Activated CD4-positive, alpha-beta memory T cell treated with anti-CD3 and anti-CD28 coated beads for 36 hours (primary cell): ENCODE measurements at regions not wholly inside any gene's neighbourhood (a gene's known extent, or its start where the extent isn't known, plus 50 kb on each side); places are given as distances from the start of the nearest gene placed in this dataset.

Experiments used
- CTCF ChIA-PET: fragments of 350-600 bp; sonication (Branson Sonifier 250); formaldehyde crosslinking; loops from one replicate; lab custom pipeline; 2021; ENCODE audit warnings: antibody characterized with exemption, inconsistent platforms; lab: Charles Lee
- POLR2A ChIA-PET: fragments of 350-600 bp; sonication (Branson Sonifier 250); formaldehyde crosslinking; loops from one replicate; lab custom pipeline; 2021; ENCODE audit warnings: antibody characterized with exemption; lab: Charles Lee
- DNase-seq: peaks from one replicate; pipeline ENCODE4 v3.0.0-alpha.2; 2020
- H3K27ac Mint-ChIP-seq: one replicate; pipeline ENCODE4 v1.8.0; 2021; ENCODE audit warnings: mixed read lengths
- H3K27me3 Mint-ChIP-seq: one replicate; pipeline ENCODE4 v1.8.0; 2021; ENCODE audit warnings: mixed read lengths
- H3K36me3 Mint-ChIP-seq: one replicate; pipeline ENCODE4 v1.8.0; 2021; ENCODE audit warnings: mixed read lengths
- H3K4me1 Mint-ChIP-seq: one replicate; pipeline ENCODE4 v1.8.0; 2021; ENCODE audit warnings: low read depth, mixed read lengths
- H3K4me3 Mint-ChIP-seq: one replicate; pipeline ENCODE4 v1.8.0; 2021; ENCODE audit warnings: mild to moderate bottlenecking, mixed read lengths
- H3K9me3 Mint-ChIP-seq: one replicate; pipeline ENCODE4 v1.8.0; 2021; ENCODE audit warnings: mixed read lengths
- intact Hi-C: fragments of 100-400 bp; cut with micrococcal nuclease; formaldehyde crosslinking; loops from one replicate; pipeline ENCODE4 v1.15.1; 2023

- no peak for DNase-seq
- peak overlapping the region; percentile 17 for H3K4me3 Mint-ChIP-seq
- no peaks in the 10 kb centered on the region for H3K9me3 Mint-ChIP-seq
- intact Hi-C loops = loop anchor here (1.0 kb wide), 3 partner anchors 38 to 57 kb away; no protein-coding TSS in a partner anchor
- peaks cover 14% of the 10 kb centered on the region for H3K36me3 Mint-ChIP-seq
- peaks cover 86% of the 10 kb centered on the region for H3K4me1 Mint-ChIP-seq
- ChIA-PET POLR2A (interaction anchor here (1.0 to 1.4 kb wide), 2 partner anchors 36 to 39 kb away, joined by 3 read pairs; no protein-coding TSS in a partner anchor), CTCF (interaction anchor here (1.0 to 10.0 kb wide), 10 partner anchors 11 to 546 kb away, joined by 3 to 125 read pairs (median 4); a partner anchor contains a TSS)
- H3K27ac Mint-ChIP-seq = peak overlapping the region; percentile 57
- no peaks in the 10 kb centered on the region for H3K27me3 Mint-ChIP-seq
Observed at GRCh38 chr18:46211816-46212215, 107.6 kb downstream of the HAUS1 start.

- Mint-ChIP-seq H3K27ac (peak overlapping the region; percentile 57), H3K4me3 (no peak overlapping the region), H3K36me3 (peaks cover 18% of the 10 kb centered on the region), H3K9me3 (no peaks in the 10 kb centered on the region), H3K4me1 (peaks cover 87% of the 10 kb centered on the region), H3K27me3 (no peaks in the 10 kb centered on the region)
- ChIA-PET CTCF (interaction anchor here (0.9 to 10.0 kb wide), 12 partner anchors 11 to 286 kb away, joined by 3 to 125 read pairs (median 4); a partner anchor contains a TSS), POLR2A (interaction anchor here (1.0 to 1.4 kb wide), 2 partner anchors 36 to 38 kb away, joined by 3 read pairs; no protein-coding TSS in a partner anchor)
- intact Hi-C loops = loop anchor here (1.0 kb wide), 3 partner anchors 38 to 57 kb away; no protein-coding TSS in a partner anchor
- no peak for DNase-seq
Observed at GRCh38 chr18:46212398-46212797, 108.2 kb downstream of the HAUS1 start.

- H3K36me3 Mint-ChIP-seq = peaks cover 20% of the 10 kb centered on the region
- POLR2A ChIA-PET = interaction anchor here (1.4 kb wide), 1 partner anchor 37 kb away, joined by 3 read pairs; no protein-coding TSS in a partner anchor
- no peaks in the 10 kb centered on the region for H3K27me3 Mint-ChIP-seq
- CTCF ChIA-PET = interaction anchor here (0.9 to 10.0 kb wide), 5 partner anchors 10 to 66 kb away, joined by 4 to 125 read pairs (median 6); a partner anchor contains a TSS
- H3K27ac Mint-ChIP-seq = no peak overlapping the region
- peaks cover 86% of the 10 kb centered on the region for H3K4me1 Mint-ChIP-seq
- DNase-seq = no peak
- intact Hi-C loops = loop anchor here (1.0 kb wide), 1 partner anchor 65 kb away; no protein-coding TSS in a partner anchor
- no peaks in the 10 kb centered on the region for H3K9me3 Mint-ChIP-seq
- no peak overlapping the region for H3K4me3 Mint-ChIP-seq
Observed at GRCh38 chr18:46213295-46213694, 109.1 kb downstream of the HAUS1 start.

- peaks cover 83% of the 10 kb centered on the region for H3K4me1 Mint-ChIP-seq
- ChIA-PET POLR2A (no interaction called here), CTCF (interaction anchor here (0.9 to 10.0 kb wide), 2 partner anchors 41 to 67 kb away, joined by 3 to 125 read pairs; a partner anchor contains a TSS)
- no peak overlapping the region for H3K27ac Mint-ChIP-seq
- H3K27me3 Mint-ChIP-seq = no peaks in the 10 kb centered on the region
- H3K4me3 Mint-ChIP-seq = no peak overlapping the region
- H3K9me3 Mint-ChIP-seq = no peaks in the 10 kb centered on the region
- intact Hi-C loops = loop anchor here (1.0 kb wide), 1 partner anchor 8 kb away; no protein-coding TSS in a partner anchor
- peaks cover 28% of the 10 kb centered on the region for H3K36me3 Mint-ChIP-seq
- no peak for DNase-seq
Observed at GRCh38 chr18:46214435-46214834, 110.2 kb downstream of the HAUS1 start.

- Mint-ChIP-seq H3K4me3 (no peak overlapping the region), H3K4me1 (peaks cover 79% of the 10 kb centered on the region), H3K27ac (peak overlapping the region; percentile 49), H3K9me3 (no peaks in the 10 kb centered on the region), H3K27me3 (no peaks in the 10 kb centered on the region), H3K36me3 (peaks cover 33% of the 10 kb centered on the region)
- CTCF ChIA-PET = interaction anchor here (2.2 to 10.0 kb wide), 2 partner anchors 42 kb away, joined by 19 to 125 read pairs; a partner anchor contains a TSS
- POLR2A ChIA-PET = interaction anchor here (0.9 kb wide), 1 partner anchor 43 kb away, joined by 3 read pairs; a partner anchor contains a TSS
- no peak for DNase-seq
- intact Hi-C loops = no loop called here
Observed at GRCh38 chr18:46215902-46216723, 111.9 kb downstream of the HAUS1 start.

- no peak for DNase-seq
- Mint-ChIP-seq H3K4me3 (no peak overlapping the region), H3K27me3 (no peaks in the 10 kb centered on the region), H3K9me3 (no peaks in the 10 kb centered on the region), H3K4me1 (peaks cover 82% of the 10 kb centered on the region), H3K27ac (no peak overlapping the region), H3K36me3 (peaks cover 36% of the 10 kb centered on the region)
- CTCF ChIA-PET = interaction anchor here (1.5 to 6.0 kb wide), 2 partner anchors 47 to 72 kb away, joined by 4 to 35 read pairs; a partner anchor contains a TSS
- intact Hi-C loops = loop anchor here (5.0 kb wide), 1 partner anchor 47 kb away; no protein-coding TSS in a partner anchor
- POLR2A ChIA-PET = no interaction called here
Observed at GRCh38 chr18:46220116-46220515, 115.9 kb downstream of the HAUS1 start.

GRCh38 chr18:46222093-46222492 lies 117.9 kb downstream of the HAUS1 start:
- peaks cover 81% of the 10 kb centered on the region for H3K4me1 Mint-ChIP-seq
- POLR2A ChIA-PET = interaction anchor here (0.6 to 0.7 kb wide), 2 partner anchors 17 to 39 kb away, joined by 3 to 4 read pairs; no protein-coding TSS in a partner anchor
- no peak overlapping the region for H3K4me3 Mint-ChIP-seq
- no peaks in the 10 kb centered on the region for H3K9me3 Mint-ChIP-seq
- no peaks in the 10 kb centered on the region for H3K27me3 Mint-ChIP-seq
- peaks cover 21% of the 10 kb centered on the region for H3K36me3 Mint-ChIP-seq
- CTCF ChIA-PET = interaction anchor here (1.2 to 6.0 kb wide), 2 partner anchors 49 to 436 kb away, joined by 3 to 35 read pairs; a partner anchor contains a TSS
- intact Hi-C loops = loop anchor here (1.0 to 5.0 kb wide), 2 partner anchors 8 to 45 kb away; no protein-coding TSS in a partner anchor
- no peak for DNase-seq
- peak overlapping the region; percentile 73 for H3K27ac Mint-ChIP-seq

- Mint-ChIP-seq H3K27me3 (no peaks in the 10 kb centered on the region), H3K4me1 (peaks cover 81% of the 10 kb centered on the region), H3K36me3 (peaks cover 19% of the 10 kb centered on the region), H3K9me3 (no peaks in the 10 kb centered on the region), H3K4me3 (no peak overlapping the region), H3K27ac (peak overlapping the region; percentile 73)
- ChIA-PET CTCF (interaction anchor here (0.6 to 6.0 kb wide), 3 partner anchors 10 to 435 kb away, joined by 3 to 35 read pairs (median 4); a partner anchor contains a TSS), POLR2A (no interaction called here)
- DNase-seq = no peak
- intact Hi-C loops = loop anchor here (1.0 to 5.0 kb wide), 2 partner anchors 9 to 44 kb away; no protein-coding TSS in a partner anchor
Observed at GRCh38 chr18:46222710-46223360, 118.7 kb downstream of the HAUS1 start.

- Mint-ChIP-seq H3K9me3 (no peaks in the 10 kb centered on the region), H3K36me3 (peaks cover 10% of the 10 kb centered on the region), H3K4me1 (peaks cover 73% of the 10 kb centered on the region), H3K4me3 (no peak overlapping the region), H3K27me3 (no peaks in the 10 kb centered on the region), H3K27ac (peak overlapping the region; percentile 70)
- DNase-seq = no peak
- POLR2A ChIA-PET = interaction anchor here (1.4 kb wide), 1 partner anchor 26 kb away, joined by 3 read pairs; no protein-coding TSS in a partner anchor
- intact Hi-C loops = loop anchor here (1.0 to 5.0 kb wide), 2 partner anchors 26 to 43 kb away; no protein-coding TSS in a partner anchor
- CTCF ChIA-PET = interaction anchor here (0.6 to 6.0 kb wide), 3 partner anchors 51 to 57 kb away, joined by 4 to 35 read pairs (median 14); a partner anchor contains a TSS
Observed at GRCh38 chr18:46224181-46224775, 120.1 kb downstream of the HAUS1 start.

GRCh38 chr18:46226461-46226860 lies 122.3 kb downstream of the HAUS1 start:
- Mint-ChIP-seq H3K27ac (no peak overlapping the region), H3K9me3 (no peaks in the 10 kb centered on the region), H3K4me3 (no peak overlapping the region), H3K36me3 (peaks cover 3% of the 10 kb centered on the region), H3K4me1 (peaks cover 72% of the 10 kb centered on the region), H3K27me3 (no peaks in the 10 kb centered on the region)
- DNase-seq = no peak
- CTCF ChIA-PET = interaction anchor here (2.8 kb wide), 1 partner anchor 53 kb away, joined by 14 read pairs; a partner anchor contains a TSS
- POLR2A ChIA-PET = interaction anchor here (0.7 kb wide), 1 partner anchor 71 kb away, joined by 3 read pairs; no protein-coding TSS in a partner anchor
- intact Hi-C loops = no loop called here
